Stimulated activated naive CD8-positive, alpha-beta T cell treated with anti-CD3 and anti-CD28 coated beads, Interleukin-15, Interleukin-2, amounts not matched to agents 100 ng/mL and 50 ng/mL, for 24 hours (primary cell): ENCODE measurements at regions not wholly inside any gene's neighbourhood (a gene's known extent, or its start where the extent isn't known, plus 50 kb on each side); places are given as distances from the start of the nearest gene placed in this dataset.
"Not testable (repeated sequence)": the region's sequence is repeated elsewhere in the genome, so short reads cannot be mapped to it uniquely, and the experiment has no call there.

Source experiments
- H3K27ac Mint-ChIP-seq: one replicate; pipeline ENCODE4 v1.8.0; 2021; ENCODE audit warnings: mild to moderate bottlenecking, mixed read lengths
- H3K27me3 Mint-ChIP-seq: one replicate; pipeline ENCODE4 v1.8.0; 2021; ENCODE audit warnings: mixed read lengths
- H3K36me3 Mint-ChIP-seq: one replicate; pipeline ENCODE4 v1.8.0; 2021; ENCODE audit warnings: low read depth, mixed read lengths
- H3K4me1 Mint-ChIP-seq: one replicate; pipeline ENCODE4 v1.8.0; 2021; ENCODE audit warnings: low read depth, mixed read lengths
- H3K4me3 Mint-ChIP-seq: one replicate; pipeline ENCODE4 v1.8.0; 2021; ENCODE audit warnings: mild to moderate bottlenecking, mixed read lengths
- H3K9me3 Mint-ChIP-seq: one replicate; pipeline ENCODE4 v1.8.0; 2021; ENCODE audit warnings: mixed read lengths

DNA sequence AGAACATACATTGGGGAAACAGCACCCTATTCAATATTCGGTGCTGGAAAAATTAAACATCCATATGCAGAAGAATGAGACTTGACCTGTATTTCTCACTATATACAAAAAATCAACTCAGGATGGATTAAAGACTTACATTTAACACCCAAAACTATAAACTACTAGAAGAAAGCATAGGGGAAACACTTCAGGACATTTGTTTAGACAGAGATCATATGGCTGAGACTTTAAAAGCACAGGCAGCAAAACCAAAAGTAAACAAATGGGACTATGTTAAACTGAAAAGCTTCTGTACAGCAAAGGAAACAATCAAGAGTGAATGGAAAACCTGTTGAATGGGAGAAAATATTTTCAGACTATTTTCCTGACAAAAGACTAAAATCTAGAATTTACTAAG lies 1694.1 kb upstream of the CELF4 start:
- no peak overlapping the region for H3K27ac Mint-ChIP-seq
- H3K9me3 Mint-ChIP-seq: peaks cover 8% of the 10 kb centered on the region
- no peaks in the 10 kb centered on the region for H3K36me3 Mint-ChIP-seq
- H3K4me3 Mint-ChIP-seq: no peak overlapping the region
- no peaks in the 10 kb centered on the region for H3K27me3 Mint-ChIP-seq
- H3K4me1 Mint-ChIP-seq: no peaks in the 10 kb centered on the region

DNA sequence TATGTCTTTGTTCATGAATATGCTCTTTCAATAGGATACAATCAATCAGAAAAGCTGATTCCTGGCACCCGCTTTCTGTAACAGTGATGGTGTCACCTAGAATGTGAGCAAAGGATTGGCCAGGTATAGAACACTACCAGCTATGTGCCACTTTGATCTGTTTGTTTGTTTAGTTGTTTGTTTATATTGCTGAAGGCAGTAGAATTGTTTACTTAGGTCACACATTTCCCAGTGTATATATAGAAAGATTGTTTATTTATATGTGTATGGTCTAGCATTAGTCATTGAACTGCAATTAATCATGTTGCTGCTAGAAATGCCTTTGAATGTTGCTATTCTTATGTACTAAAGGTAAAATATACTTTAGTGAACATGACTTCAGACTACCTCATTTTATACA lies 1678.6 kb upstream of the CELF4 start:
- Mint-ChIP-seq H3K9me3 (peaks cover 3% of the 10 kb centered on the region), H3K4me3 (no peak overlapping the region), H3K27me3 (no peaks in the 10 kb centered on the region), H3K4me1 (no peaks in the 10 kb centered on the region), H3K27ac (no peak overlapping the region), H3K36me3 (no peaks in the 10 kb centered on the region)

DNA sequence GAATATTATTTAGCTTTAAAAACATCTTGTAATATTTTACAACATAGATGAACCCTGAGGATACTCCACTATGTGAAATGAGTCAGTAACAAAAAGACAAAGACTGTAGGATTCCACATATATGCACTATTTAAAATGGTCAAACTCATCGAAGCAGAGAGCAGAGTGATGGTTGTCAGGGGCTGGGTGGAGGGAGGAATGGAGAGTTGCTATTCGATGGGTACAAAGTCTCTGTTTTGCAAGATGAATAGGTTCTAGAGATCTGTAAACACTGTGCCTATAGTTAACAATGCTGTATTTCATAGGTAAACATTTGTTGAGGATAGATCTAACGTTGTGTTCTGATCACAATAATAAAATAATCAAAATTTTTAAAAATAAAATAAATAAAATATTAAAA lies 1675.9 kb upstream of the CELF4 start:
- Mint-ChIP-seq H3K4me3 (no peak overlapping the region), H3K27me3 (no peaks in the 10 kb centered on the region), H3K36me3 (no peaks in the 10 kb centered on the region), H3K27ac (no peak overlapping the region), H3K9me3 (peaks cover 3% of the 10 kb centered on the region), H3K4me1 (no peaks in the 10 kb centered on the region)

- no peak overlapping the region for H3K27ac Mint-ChIP-seq
- no peaks in the 10 kb centered on the region for H3K4me1 Mint-ChIP-seq
- peaks cover 10% of the 10 kb centered on the region for H3K9me3 Mint-ChIP-seq
- H3K4me3 Mint-ChIP-seq: no peak overlapping the region
- no peaks in the 10 kb centered on the region for H3K36me3 Mint-ChIP-seq
- H3K27me3 Mint-ChIP-seq: no peaks in the 10 kb centered on the region
These were observed 1673.5 kb upstream of the CELF4 start for GRCh38 chr18:39238981-39239660.

DNA sequence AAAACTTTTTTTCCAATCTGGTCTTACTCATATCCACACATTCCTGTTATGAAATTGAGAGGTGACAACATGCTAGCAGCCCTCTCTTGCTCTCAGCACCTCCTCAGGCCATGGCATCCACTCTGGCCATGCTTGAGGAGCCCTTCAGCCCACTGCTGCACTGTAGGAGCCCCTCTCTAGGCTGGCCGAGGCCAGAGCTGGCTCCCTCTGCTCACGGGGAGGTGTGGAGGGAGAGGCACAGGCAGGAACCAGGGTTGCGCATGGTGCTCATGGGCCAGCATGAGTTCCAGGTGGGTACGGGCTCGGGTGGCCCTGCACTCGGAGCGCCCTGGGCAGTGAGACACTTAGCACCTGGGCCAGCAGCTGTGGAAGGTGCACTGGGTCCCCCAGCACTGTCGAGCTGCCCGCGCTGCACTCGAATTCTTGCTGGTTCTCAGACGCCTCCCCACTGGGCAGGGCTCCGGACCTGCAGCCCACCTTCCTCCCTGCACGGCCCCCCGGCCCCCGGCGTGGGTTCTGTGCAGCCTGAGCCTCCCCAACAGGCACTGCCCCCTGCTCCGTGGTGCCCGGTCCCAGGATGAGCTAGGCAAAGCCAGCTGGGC lies 1669.6 kb upstream of the CELF4 start:
- Mint-ChIP-seq H3K36me3 (no peaks in the 10 kb centered on the region), H3K27ac (no peak overlapping the region), H3K27me3 (no peaks in the 10 kb centered on the region), H3K4me1 (no peaks in the 10 kb centered on the region), H3K4me3 (no peak overlapping the region), H3K9me3 (peaks cover 7% of the 10 kb centered on the region)

DNA sequence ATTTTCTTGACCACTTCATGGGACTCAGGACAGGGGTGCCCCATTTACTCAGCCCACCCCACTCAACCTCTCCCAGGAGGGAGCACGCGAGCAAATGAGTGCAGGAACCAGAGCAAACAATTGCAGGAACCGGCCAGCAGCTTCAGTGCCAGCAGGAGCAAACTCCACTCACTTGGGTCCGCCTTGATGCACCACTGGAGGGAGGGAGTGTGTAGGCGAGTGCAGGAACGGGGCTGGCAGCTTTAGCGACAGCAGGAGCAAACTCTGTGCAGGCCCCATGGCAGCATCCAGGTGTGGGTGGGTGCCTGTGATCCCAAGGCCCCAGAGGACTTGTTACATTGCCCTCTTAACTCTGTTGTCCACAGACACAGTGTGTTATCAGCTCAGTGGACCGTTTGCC lies 1667.3 kb upstream of the CELF4 start:
- H3K9me3 Mint-ChIP-seq: peaks cover 7% of the 10 kb centered on the region

GRCh38 chr18:39232490-39232889 lies 1666.9 kb upstream of the CELF4 start:
- Mint-ChIP-seq H3K4me3 (no peak overlapping the region), H3K4me1 (no peaks in the 10 kb centered on the region), H3K27me3 (no peaks in the 10 kb centered on the region), H3K27ac (no peak overlapping the region), H3K36me3 (no peaks in the 10 kb centered on the region), H3K9me3 (peaks cover 7% of the 10 kb centered on the region)

More for the DNA sequence above, 1667.3 kb upstream of the CELF4 start:
- H3K4me3 Mint-ChIP-seq: no peak overlapping the region
- no peak overlapping the region for H3K27ac Mint-ChIP-seq
- no peaks in the 10 kb centered on the region for H3K27me3 Mint-ChIP-seq
- H3K4me1 Mint-ChIP-seq: no peaks in the 10 kb centered on the region
- no peaks in the 10 kb centered on the region for H3K36me3 Mint-ChIP-seq

- Mint-ChIP-seq H3K4me1 (no peaks in the 10 kb centered on the region), H3K27me3 (no peaks in the 10 kb centered on the region), H3K9me3 (peaks cover 11% of the 10 kb centered on the region), H3K36me3 (no peaks in the 10 kb centered on the region), H3K4me3 (no peak overlapping the region), H3K27ac (no peak overlapping the region)
These were observed 1664.6 kb upstream of the CELF4 start for GRCh38 chr18:39230086-39230803.

DNA sequence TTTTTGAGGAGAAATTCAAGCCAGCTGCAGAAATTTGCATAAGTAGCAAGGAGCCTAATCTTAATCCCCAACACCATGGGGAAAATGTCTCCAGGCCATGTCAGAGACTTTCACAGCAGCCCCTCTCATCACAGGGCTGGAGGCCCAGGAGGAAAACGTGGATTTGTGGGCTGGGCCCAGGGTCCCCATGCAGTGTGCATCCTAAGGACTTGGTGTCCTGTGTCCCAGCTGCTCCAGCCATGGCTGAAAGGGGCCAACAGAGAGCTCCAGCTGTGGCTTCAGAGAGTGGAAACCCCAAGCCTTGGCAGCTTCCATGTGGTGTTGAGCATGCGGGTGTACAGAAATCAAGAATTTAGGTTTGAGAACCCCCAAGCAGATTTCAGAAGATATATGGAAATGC lies 1662.2 kb upstream of the CELF4 start:
- H3K27ac Mint-ChIP-seq, H3K9me3 Mint-ChIP-seq, H3K27me3 Mint-ChIP-seq, H3K36me3 Mint-ChIP-seq, H3K4me3 Mint-ChIP-seq, H3K4me1 Mint-ChIP-seq: not testable (repeated sequence)

- no peaks in the 10 kb centered on the region for H3K36me3 Mint-ChIP-seq
- H3K4me1 Mint-ChIP-seq: no peaks in the 10 kb centered on the region
- no peak overlapping the region for H3K4me3 Mint-ChIP-seq
- no peak overlapping the region for H3K27ac Mint-ChIP-seq
- H3K27me3 Mint-ChIP-seq: no peaks in the 10 kb centered on the region
- H3K9me3 Mint-ChIP-seq: peaks cover 4% of the 10 kb centered on the region
These were observed 1659.8 kb upstream of the CELF4 start for GRCh38 chr18:39225373-39225772.

DNA sequence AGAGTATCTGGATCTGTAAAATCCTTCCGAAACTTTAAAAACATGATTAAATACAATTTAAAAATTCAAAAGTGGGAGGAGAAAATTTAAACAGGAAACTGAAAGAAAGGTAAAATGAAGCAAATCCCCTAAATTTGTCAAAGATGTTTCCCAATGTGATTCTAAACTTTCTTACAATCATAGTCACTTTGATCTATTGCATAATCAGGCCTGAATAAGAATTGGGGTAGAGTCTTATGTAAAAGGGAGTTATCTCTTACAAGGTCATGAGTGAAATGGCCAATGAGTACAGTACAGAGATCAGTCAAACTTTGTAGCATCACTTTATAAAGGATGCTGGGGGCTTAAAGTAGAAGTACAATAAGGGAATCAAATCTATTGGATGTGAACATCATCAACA lies 1657.7 kb upstream of the CELF4 start:
- Mint-ChIP-seq H3K4me1 (no peaks in the 10 kb centered on the region), H3K9me3 (peaks cover 9% of the 10 kb centered on the region), H3K36me3 (no peaks in the 10 kb centered on the region), H3K4me3 (no peak overlapping the region), H3K27me3 (no peaks in the 10 kb centered on the region), H3K27ac (no peak overlapping the region)

GRCh38 chr18:39215920-39216319 lies 1650.3 kb upstream of the CELF4 start:
- H3K27ac Mint-ChIP-seq: no peak overlapping the region
- H3K9me3 Mint-ChIP-seq: peaks cover 28% of the 10 kb centered on the region
- no peaks in the 10 kb centered on the region for H3K4me1 Mint-ChIP-seq
- no peak overlapping the region for H3K4me3 Mint-ChIP-seq
- H3K36me3 Mint-ChIP-seq: no peaks in the 10 kb centered on the region
- H3K27me3 Mint-ChIP-seq: no peaks in the 10 kb centered on the region

- Mint-ChIP-seq H3K4me1 (no peaks in the 10 kb centered on the region), H3K4me3 (no peak overlapping the region), H3K36me3 (no peaks in the 10 kb centered on the region), H3K27me3 (no peaks in the 10 kb centered on the region), H3K27ac (no peak overlapping the region), H3K9me3 (peaks cover 29% of the 10 kb centered on the region)
These were observed 1645.9 kb upstream of the CELF4 start for GRCh38 chr18:39211461-39211860.

DNA sequence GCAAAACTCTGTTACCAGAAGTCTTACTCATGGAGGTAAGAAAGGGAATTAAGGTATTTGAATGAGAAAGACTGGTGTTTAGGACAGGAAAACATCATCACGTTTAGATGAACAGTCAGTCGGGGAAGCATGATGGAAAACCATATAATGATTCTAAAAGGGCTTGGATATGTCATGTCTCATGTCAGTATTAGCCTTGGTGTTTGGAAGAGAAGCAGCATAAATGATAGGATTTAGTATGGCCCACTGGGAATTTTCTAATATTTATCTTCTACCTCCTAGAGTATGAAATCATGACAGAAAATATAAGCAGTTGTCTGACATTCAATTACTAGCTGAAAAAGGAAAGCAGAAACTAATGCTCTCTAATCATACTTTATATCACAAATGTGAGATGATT lies 1643.6 kb upstream of the CELF4 start:
- Mint-ChIP-seq H3K36me3 (no peaks in the 10 kb centered on the region), H3K4me1 (no peaks in the 10 kb centered on the region), H3K4me3 (no peak overlapping the region), H3K9me3 (peaks cover 26% of the 10 kb centered on the region), H3K27me3 (no peaks in the 10 kb centered on the region), H3K27ac (no peak overlapping the region)

GRCh38 chr18:39208729-39209128 lies 1643.1 kb upstream of the CELF4 start:
- no peaks in the 10 kb centered on the region for H3K36me3 Mint-ChIP-seq
- no peak overlapping the region for H3K27ac Mint-ChIP-seq
- no peaks in the 10 kb centered on the region for H3K4me1 Mint-ChIP-seq
- H3K9me3 Mint-ChIP-seq: peaks cover 26% of the 10 kb centered on the region
- H3K4me3 Mint-ChIP-seq: no peak overlapping the region
- H3K27me3 Mint-ChIP-seq: no peaks in the 10 kb centered on the region
